GM19043 (cell line): ENCODE measurements at regions not wholly inside any gene's neighbourhood (a gene's known extent, or its start where the extent isn't known, plus 50 kb on each side); places are given as distances from the start of the nearest gene placed in this dataset.

Experiments
- ATAC-seq: cut with Tn5 transposase; IDR thresholded peaks from one replicate; pipeline ENCODE4 v1.9.1; 2021; ENCODE audit warnings: low read depth; ENCODE audit not compliant: unreplicated experiment

DNA sequence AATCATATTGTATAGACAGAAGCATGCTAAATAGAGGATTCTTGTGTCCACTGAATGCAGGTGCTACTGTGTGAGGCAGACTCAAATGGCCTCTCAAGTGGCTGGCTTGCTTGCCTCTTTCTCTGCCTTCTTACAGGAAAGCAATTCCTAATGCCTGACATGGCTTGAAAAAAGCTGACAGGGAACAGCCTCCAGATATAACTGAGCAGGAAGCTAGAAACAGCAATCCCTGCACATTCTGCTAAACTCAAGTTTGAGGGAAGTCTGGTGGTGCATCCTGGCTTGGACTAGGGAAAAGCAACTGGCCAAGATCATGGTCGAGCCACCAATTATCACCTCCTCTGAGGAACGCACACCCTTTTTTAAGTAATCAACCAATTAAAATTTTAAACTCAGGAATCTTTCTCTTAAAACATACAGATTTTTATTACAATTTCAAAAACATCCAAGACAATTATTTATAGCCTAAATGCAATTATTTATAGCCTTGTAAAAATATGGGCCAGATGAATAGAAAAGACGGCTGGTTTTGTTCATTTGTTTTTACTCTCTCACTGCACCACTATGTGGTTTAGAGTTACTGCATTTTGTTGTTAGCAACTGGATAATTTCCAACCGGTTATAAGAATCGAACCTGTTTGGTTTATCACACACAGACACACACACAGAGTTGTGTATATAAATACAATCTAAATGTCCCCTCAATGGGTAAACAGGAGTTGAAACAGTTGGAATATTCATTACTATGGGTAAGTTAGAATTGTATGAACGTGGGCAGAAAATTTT lies 290.9 kb upstream of the ANKRD55 start:
- ATAC-seq, result no peak

DNA sequence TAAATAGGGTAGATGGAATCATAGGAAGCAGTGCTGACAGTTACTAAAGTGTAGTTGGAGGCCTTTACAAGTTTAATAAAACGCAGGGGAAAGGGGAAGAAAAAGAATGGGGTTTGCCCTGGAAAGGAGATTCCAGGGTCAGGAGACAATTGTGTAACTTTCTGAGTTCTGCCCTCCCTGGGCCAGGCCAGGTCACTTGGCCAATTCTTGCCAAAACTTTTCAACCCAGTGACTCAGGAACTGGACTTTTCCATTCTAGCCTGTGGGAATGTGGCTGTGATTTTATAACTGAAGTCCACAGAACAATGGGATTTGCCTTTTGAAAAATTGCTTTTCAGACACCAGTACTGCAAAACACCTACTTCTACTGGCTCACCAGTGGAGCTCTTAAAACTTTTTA lies 289.8 kb upstream of the ANKRD55 start:
- no peak for ATAC-seq

DNA sequence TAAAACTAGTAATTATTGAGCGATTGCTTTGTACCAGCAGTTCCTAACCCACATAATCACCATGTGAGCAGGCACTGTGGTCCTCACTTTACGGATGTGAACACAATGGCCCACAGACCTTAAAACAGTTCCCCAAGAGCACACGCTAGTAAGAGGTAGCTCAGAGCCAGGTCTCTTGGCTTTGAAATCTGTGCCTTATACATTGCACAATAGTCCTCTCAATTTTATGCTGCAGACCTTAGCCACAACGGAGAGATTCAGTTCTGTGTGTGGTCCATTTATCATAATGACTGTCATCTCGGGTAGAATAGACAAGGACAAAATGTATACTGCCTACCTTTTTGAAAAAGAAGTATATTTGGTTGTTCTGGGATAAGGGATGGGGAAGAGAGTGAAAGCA lies 289.0 kb upstream of the ANKRD55 start:
- ATAC-seq, result no peak

DNA sequence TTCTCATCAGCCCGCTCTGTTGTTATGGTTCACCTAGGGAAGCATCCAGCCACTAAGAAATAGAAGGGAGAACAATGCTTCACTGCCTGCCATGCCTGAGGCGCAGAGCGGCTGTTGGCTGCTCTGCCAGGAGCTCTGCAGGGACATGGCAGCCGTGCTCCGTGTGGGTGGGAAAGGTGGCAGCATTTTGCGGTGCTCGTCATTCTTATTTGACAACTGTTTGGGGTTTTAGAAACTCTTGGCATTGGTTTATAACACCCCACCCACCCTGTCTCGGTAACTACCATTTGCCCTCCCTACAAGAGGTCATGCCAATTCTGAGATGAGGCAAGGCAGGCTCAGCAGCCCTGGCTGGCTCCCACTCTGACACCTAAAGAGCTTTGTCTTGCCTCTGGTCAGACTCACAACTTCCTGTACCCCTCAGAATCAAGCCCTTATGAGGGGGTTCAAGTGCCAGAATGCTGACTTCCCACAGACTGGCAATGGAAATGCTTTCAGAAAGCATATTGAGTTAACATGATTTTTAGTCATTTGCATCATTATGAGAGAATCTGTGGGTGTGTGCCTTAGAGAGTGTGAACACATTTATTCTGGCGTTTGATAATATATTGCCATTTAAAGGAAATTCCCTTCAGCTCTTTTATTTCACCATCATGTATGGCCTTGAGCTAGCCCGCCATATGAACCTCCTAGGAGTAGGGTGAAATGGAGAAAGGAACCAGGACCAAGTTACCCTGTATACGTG lies 288.0 kb upstream of the ANKRD55 start:
- ATAC-seq, result no peak

DNA sequence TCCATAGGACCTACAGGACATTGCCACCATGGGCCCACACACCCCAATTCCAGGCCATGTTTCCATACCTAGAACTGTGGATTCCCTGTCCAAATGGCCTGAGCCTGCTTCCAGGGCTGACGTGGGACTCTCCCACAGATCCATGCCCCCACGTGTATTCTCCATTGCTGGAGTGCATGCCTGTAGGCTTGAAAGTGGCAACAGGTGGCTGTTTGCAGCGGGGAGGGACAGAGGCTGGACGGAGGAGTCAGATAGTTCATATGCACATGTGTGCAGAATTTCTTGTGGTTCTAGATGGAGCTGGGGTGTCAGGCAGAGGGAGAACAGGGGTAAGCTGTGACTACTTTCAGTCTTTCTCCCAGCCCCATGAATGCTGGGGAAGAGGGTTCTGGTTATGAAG lies 285.7 kb upstream of the ANKRD55 start:
- ATAC-seq, result no peak

DNA sequence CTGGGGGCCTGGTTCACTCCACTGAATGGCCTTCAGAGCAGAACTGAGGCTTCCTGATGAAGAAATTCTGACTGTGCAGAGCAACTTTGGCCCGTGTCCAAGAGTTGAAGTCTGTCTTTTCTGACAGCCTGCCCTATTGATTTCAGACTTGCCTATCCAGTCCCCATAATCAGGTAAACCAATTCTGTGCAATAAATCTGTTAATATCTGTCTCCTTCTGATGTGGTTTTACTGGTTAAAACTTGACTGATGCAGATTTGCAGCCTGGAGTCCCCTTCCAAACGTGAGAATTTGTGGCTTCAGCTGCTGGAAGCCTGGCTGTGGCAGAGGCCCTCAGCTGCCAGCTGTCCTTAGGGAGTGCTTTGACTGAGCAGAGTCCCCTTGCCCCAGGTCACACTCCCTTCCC lies 283.9 kb upstream of the ANKRD55 start:
- no peak for ATAC-seq

DNA sequence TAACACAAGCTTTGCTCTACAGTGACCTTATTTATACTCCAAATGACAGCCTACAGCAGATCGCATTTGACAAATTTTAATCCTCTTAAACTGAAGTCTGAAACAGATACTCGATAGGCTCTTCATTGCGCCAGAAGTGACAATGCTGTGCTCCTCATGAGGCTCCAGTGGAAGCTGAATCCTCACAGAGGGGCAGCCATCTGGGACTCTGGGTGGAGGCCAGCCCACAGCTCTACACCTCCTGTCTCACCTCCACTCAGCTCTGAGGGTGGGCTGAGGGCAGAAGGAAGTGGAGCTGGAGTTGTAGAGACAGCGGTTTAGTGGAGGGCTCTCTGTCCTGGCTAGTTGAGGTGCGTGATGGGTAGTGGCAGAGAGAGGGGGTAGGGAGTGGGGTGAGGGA lies 283.3 kb upstream of the ANKRD55 start:
- no peak for ATAC-seq

DNA sequence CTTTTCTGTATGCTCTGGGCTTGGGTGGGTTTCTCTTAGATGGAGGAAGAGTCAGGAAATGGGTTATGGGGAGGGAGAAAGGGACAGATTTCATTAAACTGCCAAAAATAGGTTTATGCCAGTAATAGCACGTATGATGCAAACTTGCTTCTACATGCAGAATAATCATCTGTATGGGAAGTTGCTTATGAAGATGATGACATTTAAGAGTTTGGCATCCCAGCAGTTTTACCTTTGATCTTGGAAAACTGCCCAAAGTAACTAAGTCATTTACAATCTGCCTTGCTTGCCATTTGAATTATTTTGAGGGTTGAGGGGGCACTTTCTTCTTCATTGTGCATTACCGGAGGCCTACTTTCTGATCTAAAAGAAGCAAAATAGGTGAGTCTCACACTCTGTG lies 282.9 kb upstream of the ANKRD55 start:
- no peak for ATAC-seq

DNA sequence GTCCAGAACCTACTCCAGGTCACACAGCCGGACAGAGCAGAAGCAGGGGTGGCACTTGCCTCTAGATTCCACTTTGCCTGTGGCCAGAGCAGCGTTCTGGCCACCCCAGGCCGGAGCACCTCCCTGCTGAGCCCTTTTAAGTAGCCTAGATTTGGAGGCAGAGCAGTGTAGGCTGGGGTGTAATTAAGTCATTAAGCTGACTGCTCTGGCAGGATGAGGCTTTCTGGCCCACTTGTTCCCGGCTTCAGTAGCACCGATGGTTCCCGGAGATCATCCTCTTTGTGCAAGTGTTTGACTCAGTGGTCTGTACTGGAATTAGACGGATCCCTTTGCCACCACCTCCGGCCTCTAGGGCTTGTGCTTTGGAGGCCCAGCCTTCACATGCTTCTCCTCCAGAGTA lies 281.9 kb upstream of the ANKRD55 start:
- ATAC-seq, result no peak

DNA sequence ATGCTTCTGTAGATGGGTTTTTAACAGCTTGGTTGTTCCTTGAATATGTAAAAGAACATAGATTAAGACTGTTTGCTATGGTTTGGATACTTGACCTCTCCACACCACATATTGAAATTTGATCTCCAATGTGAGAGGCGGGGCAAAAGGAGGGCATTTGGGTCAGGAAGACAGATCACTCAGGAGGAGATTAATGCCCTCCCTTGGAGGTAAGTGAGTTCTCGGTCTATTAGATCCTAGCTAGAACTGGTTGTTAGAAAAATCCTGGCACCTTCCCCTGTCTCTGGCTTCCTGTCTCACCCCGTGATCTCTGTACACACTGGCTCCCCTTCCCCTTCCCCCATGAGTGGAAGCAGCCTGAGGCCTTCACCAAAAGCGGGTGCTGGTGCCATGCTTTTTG lies 281.1 kb upstream of the ANKRD55 start:
- ATAC-seq, result no peak

DNA sequence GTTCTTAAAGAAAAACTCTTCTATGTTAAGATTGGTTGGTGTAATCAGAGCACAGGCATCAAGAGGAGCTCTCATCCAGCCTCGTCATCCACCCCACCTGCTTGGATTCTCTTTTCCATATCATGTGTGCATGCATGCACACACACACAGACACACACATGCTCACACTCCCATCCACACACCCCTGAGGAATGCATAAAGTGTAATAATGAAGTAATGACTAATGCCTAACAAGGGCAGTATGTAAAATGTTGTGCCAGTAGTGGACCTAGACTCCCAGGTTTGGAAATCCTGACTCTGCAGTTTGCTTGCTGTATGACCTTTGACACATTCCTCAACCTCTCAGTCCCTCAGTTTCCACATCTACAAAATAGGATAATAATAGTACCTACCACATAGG lies 280.0 kb upstream of the ANKRD55 start:
- ATAC-seq, result no peak

DNA sequence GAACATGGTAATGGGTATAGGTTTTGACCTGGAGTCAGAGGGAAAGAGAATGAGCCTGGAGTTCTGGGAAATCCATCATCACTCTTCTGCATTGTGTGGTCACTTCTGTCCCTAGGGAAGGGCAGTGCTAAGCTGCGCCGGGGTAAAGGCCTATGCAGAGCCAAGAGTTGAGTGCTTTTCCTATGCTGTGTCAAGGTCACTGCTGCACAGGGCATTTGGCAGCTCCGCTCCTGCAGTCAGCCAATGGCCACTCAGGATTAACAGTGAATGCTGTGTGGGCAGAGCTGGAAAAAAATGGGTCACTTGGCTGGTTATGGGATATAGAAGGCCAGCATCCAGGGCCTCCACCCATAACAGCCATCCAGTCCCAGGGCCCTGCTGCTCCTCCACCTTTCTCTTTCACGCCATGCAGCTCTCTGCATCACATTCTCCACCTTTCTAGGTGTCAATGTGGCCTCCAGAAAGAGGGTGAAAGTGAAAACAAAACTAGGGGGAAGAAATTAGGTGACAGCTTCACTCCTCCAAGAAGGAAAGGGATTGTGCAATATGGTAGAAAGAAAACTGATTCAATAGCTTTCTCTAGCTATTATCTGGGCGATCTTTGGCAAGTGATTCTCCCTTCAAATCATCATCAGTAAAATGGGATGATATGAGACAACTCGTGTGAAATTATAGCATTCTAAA lies 279.3 kb upstream of the ANKRD55 start:
- no peak for ATAC-seq

DNA sequence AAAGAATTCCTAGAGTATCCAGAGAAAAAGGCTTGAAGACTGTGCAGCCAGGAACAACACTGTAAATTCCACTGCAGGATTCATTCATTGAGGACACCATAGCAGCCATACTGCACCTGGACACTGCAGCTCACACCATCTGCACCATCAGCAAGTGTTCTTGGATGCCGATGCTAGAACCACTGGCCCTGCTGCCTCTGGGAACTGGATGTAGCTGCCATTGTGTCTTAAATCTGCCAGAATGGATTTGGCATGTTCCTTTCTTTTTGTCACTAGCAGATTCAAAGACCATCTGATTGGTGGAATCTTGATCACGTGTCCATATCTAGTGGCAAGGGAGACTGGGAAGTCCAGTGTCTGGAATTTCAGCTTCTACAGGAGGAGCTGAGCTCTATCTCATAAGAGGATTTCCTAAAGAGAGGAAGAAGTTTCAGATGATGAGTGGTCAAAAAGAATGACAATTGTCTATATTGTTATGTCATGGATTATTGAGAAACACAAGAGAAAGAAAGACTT lies 278.3 kb upstream of the ANKRD55 start:
- ATAC-seq, result no peak

DNA sequence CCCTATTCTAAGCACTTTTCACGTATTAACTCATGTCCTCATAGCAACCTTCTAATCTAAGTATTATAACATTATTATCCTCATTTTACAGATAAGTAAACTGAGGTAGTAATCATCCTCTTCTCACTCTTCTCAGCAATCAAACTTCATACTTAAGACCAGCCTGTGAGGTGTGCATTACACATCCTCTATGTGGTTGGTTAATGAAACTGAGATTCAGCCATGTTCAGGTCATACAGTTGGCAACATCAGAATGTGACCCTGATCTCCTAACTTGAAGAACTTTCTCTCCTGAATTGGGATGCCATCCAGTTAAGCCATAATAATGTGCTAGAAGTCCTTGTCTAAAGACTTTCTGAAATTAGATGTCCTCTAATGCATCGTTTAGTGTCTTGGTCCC lies 275.1 kb upstream of the ANKRD55 start:
- no peak for ATAC-seq

DNA sequence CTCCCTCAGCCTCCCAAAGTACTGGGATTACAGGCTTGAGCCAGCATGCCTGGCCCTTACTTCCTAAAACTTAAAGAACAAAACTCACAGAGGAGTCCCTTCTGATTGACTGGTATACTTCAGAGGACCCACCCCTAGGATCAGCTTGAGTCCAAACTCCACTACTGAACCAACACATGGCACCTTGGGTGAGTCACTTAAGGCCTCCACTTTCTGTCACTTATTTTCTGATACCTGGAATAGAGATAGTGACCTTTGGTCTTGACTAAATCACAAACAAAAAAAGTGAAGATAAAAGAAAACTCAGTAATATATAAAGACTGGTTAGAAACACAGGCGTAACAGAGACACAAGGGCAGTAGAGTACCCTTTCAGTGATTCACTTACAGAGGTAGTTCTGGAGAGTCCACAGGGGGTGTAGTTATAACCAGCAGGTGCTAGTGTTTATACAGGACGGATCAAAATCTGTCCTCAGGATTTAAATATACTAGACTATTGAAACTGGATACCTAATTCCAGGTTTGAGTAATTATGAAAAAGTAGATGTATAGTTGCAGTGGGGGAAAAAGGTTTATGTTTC lies 274.3 kb upstream of the ANKRD55 start:
- ATAC-seq, result no peak

DNA sequence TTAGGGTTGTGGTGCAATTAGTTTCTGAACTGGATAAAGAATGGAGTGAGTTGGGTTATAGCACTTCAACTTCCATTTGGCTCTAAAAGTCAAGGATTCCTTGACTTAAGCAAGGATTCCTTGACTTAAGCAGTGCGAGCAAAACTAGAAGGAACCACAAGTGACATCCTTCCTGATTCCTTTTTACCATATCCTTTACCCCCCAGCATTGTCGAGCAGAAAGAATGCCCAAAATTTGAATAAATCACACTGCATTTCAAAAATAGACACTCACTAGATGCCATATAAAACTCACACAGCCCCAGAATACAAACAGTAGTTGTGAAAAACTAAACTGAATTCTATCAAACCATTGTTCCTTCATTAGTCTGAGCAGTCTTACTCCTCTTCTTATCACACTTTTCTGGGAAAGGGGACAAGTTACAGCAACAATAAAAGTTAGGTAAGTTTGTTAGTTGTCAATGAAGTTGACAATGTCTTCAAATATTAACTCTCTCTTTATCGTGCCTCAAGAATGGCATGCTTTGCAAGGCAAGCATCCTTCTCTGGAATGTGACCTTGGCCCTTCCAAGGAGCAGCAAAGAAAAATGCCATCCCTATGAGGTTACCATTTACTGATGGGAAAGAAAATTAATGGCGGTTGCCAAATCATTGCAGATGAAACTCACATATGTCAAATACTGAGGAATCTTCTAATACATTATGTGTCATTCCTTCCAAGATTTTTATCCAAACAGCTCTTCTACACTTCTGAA lies 273.3 kb upstream of the ANKRD55 start:
- no peak for ATAC-seq

DNA sequence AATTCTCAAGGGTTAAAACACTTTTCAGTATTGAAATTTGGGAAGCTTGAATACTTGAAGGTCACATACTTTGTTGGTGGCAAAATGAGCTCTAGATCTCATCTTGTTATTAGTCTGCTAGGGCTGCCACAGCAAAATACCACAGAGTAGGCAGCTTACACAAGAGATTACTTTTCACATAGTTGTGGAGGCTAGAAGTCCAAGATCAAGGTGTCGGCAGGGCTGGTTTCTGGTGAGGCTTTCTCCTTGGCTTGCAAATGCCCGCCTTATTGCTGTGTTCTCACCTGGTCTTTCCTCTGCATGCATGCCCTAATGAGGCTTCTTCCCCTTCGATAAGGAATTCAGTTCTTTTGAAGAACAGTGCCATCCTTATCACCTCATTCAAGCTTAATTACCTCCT lies 270.8 kb upstream of the ANKRD55 start:
- no peak for ATAC-seq

DNA sequence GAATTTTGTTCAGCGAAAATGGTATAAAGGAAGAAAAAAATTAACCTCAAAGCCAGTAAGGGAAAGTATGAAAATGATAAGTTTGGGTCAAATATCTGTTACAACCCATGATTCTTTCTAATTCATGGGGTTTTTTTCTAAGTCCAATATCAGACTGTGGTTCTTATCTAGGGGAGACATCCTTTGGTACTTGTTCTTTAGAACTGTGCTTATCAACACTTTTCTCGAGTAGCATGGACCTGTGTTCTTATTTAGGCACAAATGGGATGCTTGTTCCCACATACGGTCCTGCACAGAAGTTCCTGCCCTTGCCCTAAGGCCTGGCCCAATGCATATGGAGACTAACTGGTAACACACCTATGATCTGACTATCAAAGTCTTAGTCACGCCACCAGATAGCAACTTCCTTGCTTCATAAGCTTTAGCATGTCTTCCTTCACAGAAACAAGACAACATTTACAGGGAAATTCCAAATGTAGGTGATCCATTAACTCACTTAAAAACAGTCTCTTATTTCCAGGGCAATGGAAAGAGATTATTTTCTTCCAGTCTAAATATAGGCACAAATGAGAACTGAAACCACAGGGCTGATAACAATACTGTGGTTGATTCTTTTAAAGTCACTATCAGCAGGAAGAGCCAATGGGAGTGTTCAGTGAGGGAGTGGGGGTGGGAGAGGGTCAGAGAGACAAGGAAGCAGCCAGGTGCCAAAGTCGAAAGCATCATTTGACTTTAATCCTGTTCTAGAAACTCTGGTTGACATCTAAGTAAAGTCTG lies 268.8 kb upstream of the ANKRD55 start:
- no peak for ATAC-seq

DNA sequence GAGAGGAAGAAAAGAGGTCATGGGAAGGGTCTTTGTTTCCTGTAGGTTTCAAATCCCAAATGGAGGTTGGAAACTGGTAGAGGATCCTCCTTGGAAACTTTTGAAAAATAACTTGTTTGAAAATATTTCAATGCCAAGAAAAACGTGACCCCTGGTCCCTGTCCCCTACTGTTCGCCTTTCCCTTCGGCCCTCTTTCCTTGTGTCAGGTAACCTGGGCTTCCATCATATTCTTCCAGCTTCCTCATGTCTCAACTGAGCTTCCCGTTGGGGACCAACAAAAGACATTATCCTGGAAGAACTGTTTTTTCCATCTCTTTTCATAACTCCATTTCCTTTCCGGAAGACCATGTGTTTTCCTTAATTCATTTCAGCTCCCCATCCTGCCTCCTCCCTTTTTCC lies 266.8 kb upstream of the ANKRD55 start:
- no peak for ATAC-seq

DNA sequence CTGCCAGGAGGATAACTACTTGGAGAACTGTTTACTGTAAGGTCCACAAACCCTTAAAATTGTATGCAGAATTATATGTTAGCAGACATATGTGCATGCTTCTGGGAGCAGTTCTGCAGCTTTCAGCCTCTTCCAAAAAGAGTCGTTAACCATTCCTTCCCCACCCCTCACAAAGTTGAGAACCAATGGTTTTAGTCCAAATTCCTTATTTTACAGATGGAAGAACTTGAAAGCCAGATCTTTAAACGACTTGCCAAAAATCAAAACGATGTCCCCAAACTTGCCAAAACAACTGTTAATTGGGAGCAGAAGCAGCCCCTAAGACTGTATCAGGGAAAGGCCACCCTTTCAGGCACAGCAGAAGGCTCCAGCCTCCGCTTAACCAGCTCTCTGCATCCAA lies 266.4 kb upstream of the ANKRD55 start:
- ATAC-seq, result no peak
